ENCODE measurements at regions not wholly inside any gene's neighbourhood (a gene's known extent, or its start where the extent isn't known, plus 50 kb on each side); places are given as distances from the start of the nearest gene placed in this dataset.

DNA sequence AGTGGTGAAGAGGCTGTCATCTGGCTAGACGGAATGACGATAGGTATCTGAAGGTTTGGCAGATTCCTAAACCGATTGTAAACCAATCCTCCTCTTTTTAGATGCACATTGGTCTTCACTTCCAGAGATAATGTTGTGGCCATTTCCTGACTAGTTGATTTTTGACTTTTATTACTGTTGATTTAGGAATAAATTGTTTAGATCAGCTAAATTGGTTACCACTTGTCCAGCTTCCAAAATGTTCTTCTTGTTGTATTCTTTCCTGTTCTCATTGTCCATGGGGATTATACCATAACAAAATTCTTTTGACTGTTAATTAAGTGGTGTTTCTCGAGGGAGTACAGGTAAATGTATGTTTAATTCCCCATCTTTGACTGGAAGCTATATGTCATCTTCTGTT is 119.7 kb downstream of the MACROH2A1 start:
- TF ChIP-seq, protein P1, sequence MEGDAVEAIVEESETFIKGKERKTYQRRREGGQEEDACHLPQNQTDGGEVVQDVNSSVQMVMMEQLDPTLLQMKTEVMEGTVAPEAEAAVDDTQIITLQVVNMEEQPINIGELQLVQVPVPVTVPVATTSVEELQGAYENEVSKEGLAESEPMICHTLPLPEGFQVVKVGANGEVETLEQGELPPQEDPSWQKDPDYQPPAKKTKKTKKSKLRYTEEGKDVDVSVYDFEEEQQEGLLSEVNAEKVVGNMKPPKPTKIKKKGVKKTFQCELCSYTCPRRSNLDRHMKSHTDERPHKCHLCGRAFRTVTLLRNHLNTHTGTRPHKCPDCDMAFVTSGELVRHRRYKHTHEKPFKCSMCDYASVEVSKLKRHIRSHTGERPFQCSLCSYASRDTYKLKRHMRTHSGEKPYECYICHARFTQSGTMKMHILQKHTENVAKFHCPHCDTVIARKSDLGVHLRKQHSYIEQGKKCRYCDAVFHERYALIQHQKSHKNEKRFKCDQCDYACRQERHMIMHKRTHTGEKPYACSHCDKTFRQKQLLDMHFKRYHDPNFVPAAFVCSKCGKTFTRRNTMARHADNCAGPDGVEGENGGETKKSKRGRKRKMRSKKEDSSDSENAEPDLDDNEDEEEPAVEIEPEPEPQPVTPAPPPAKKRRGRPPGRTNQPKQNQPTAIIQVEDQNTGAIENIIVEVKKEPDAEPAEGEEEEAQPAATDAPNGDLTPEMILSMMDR (IDR thresholded peaks at IDR 0.05; ENCODE audit: borderline replicate concordance, extremely low read depth, low read length, poor library complexity, severe bottlenecking), result no peak
- TF ChIP-seq EZH2 (IDR thresholded peaks at IDR 0.05; ENCODE audit: borderline replicate concordance, low read depth, low read length, severe bottlenecking), result no peak
